GM12878 (cell line): ENCODE measurements at regions not wholly inside any gene's neighbourhood (a gene's known extent, or its start where the extent isn't known, plus 50 kb on each side); places are given as distances from the start of the nearest gene placed in this dataset.

Source experiments
- ATAC-seq: fragments of 200-7000 bp; cut with Tn5 transposase; 3 replicates; pipeline ENCODE4 v1.9.1; 2020; ENCODE audit warnings: mild to moderate bottlenecking, moderate library complexity
- BruUV-seq: library from RNA; stranded (reverse); fragments of 400-500 nt; replicated peaks from 2 replicates; lab custom pipeline; 2021; lab: Mats Ljungman, UMichigan
- CTCF ChIA-PET: fragments of 300-600 bp; sonication (Branson Sonifier 250); formaldehyde crosslinking; extraction: SDS; loops from one replicate; lab custom pipeline; 2021; ENCODE audit warnings: inconsistent platforms; lab: Yijun Ruan, JAX
- POLR2A ChIA-PET: fragments of 350-600 bp; formaldehyde crosslinking; extraction: SDS; loops from one replicate; lab custom pipeline; 2021; ENCODE audit warnings: inconsistent platforms; lab: Charles Lee
- RAD21 ChIA-PET: fragments of 300-600 bp; sonication (Branson Sonifier 250); formaldehyde crosslinking; loops from one replicate; lab custom pipeline; 2023; ENCODE audit warnings: antibody characterized with exemption; ENCODE audit not compliant: unreplicated experiment; lab: Charles Lee
- SMC1A ChIA-PET: fragments of 300-600 bp; sonication (Branson Sonifier 250); formaldehyde crosslinking; loops from one replicate; lab custom pipeline; 2023; ENCODE audit not compliant: unreplicated experiment, uncharacterized antibody; lab: Charles Lee
- DNase-seq: peaks from one replicate; pipeline ENCODE4 v3.0.0-alpha.2; 2011; ENCODE audit warnings: low read depth, low spot score
- FAIRE-seq: peaks from 3 replicates; lab custom pipeline; 2011; peaks lifted over from hg19 to GRCh38; lab: Jason Lieb, UNC
- H2AFZ ChIP-seq: 2 replicates; pipeline ENCODE4 v1.6.0; 2011; ENCODE audit warnings: low read depth, low read length, control low read depth; ENCODE audit not compliant: control insufficient read depth
- H3K27ac ChIP-seq: 2 replicates; pipeline ENCODE4 v1.5.1; 2011; ENCODE audit warnings: control low read depth; ENCODE audit not compliant: control insufficient read depth, insufficient read depth
- H3K27me3 ChIP-seq, 2 experiments: replicated peaks in 1 of 2; 2 replicates each; pipeline versions ENCODE4 v1.6.0 to v1.6.1; 2011; ENCODE audit warnings: low read length in 1 of 2; ENCODE audit not compliant: control insufficient read depth in 2 of 2, insufficient read depth in 2 of 2
- H3K36me3 ChIP-seq, 2 experiments: 2 replicates each; pipeline ENCODE4 v1.5.1; 2011; ENCODE audit warnings: low read length in 1 of 2; ENCODE audit not compliant: control insufficient read depth in 2 of 2, insufficient read depth in 2 of 2
- H3K4me1 ChIP-seq: 2 replicates; pipeline ENCODE4 v1.6.1; 2011; ENCODE audit warnings: mild to moderate bottlenecking, low read length, moderate library complexity, mixed read lengths; ENCODE audit not compliant: control insufficient read depth, insufficient read depth
- H3K4me2 ChIP-seq: 2 replicates; pipeline ENCODE4 v1.6.0; 2011; ENCODE audit warnings: control low read depth; ENCODE audit not compliant: control insufficient read depth, insufficient read depth
- H3K4me3 ChIP-seq: fragments of 200-600 bp; sonication (generic); 2 replicates; pipeline ENCODE4 v1.5.1; 2016
- H3K79me2 ChIP-seq: 2 replicates; pipeline ENCODE4 v1.6.0; 2011; ENCODE audit warnings: low read length; ENCODE audit not compliant: control insufficient read depth, insufficient read depth
- H3K9ac ChIP-seq: 2 replicates; pipeline ENCODE4 v1.8.0; 2011; ENCODE audit warnings: low read length, control low read depth, mixed read lengths; ENCODE audit not compliant: control insufficient read depth, insufficient read depth
- H3K9me3 ChIP-seq: replicated peaks from 3 replicates; pipeline ENCODE4 v1.5.1; 2011; ENCODE audit warnings: mild to moderate bottlenecking, low read length; ENCODE audit not compliant: control insufficient read depth, insufficient read depth
- H4K20me1 ChIP-seq: 2 replicates; pipeline ENCODE4 v1.6.0; 2011; ENCODE audit not compliant: control insufficient read depth, insufficient read depth
- E2F8 ChIP-seq: fragments of 450-650 bp; IDR thresholded peaks from 2 replicates; pipeline ENCODE4 v1.6.1; 2018; ENCODE audit warnings: mild to moderate bottlenecking, low read depth, moderate library complexity; ENCODE audit not compliant: partially characterized antibody
- ETV6 ChIP-seq, 2 experiments: fragments of 450-650 bp in 1 of 2; IDR thresholded peaks in 1 of 2; conservative IDR thresholded peaks in 1 of 2; 2 replicates each; pipeline ENCODE4 v1.6.1; 2014; ENCODE audit warnings: antibody characterized with exemption in 1 of 2, borderline replicate concordance in 1 of 2, low read depth in 1 of 2, mild to moderate bottlenecking in 1 of 2, moderate library complexity in 1 of 2
- FOS ChIP-seq: IDR thresholded peaks from 3 replicates; pipeline ENCODE4 v1.6.1; 2011; ENCODE audit warnings: borderline replicate concordance; ENCODE audit not compliant: insufficient read length; ENCODE audit errors: extremely low read depth
- MAX ChIP-seq: IDR thresholded peaks from 2 replicates; pipeline ENCODE4 v1.6.1; 2012; ENCODE audit warnings: low read depth, low read length, improper control_type of control experiment
- MEF2A ChIP-seq: IDR thresholded peaks from 2 replicates; pipeline ENCODE4 v1.6.1; 2011; ENCODE audit warnings: low read depth, mild to moderate bottlenecking, low read length, moderate library complexity; ENCODE audit not compliant: insufficient read depth
- MTA2 ChIP-seq: fragments of 450-650 bp; IDR thresholded peaks from 2 replicates; pipeline ENCODE4 v1.6.1; 2016; ENCODE audit warnings: low read depth, mild to moderate bottlenecking, moderate library complexity
- MYC ChIP-seq: IDR thresholded peaks from 2 replicates; pipeline ENCODE4 v1.6.1; 2011; ENCODE audit warnings: mild to moderate bottlenecking, low read length, moderate library complexity, inconsistent platforms; ENCODE audit not compliant: insufficient read depth, insufficient replicate concordance, insufficient read length, severe bottlenecking
- NFYA ChIP-seq: IDR thresholded peaks from 2 replicates; pipeline ENCODE4 v1.6.1; 2011; ENCODE audit warnings: low read depth, mild to moderate bottlenecking, low read length, improper control_type of control experiment, borderline replicate concordance
- NR2C1 ChIP-seq: fragments of 450-650 bp; IDR thresholded peaks from 2 replicates; pipeline ENCODE4 v1.6.1; 2017; ENCODE audit warnings: antibody characterized with exemption, mild to moderate bottlenecking, moderate library complexity
- NRF1 ChIP-seq: conservative IDR thresholded peaks from 2 replicates; pipeline ENCODE4 v1.6.1; 2011; ENCODE audit warnings: mild to moderate bottlenecking, low read depth, low read length, improper control_type of control experiment
- RAD21 ChIP-seq: IDR thresholded peaks from 2 replicates; pipeline ENCODE4 v1.6.1; 2011; ENCODE audit warnings: mild to moderate bottlenecking, low read depth, low read length, moderate library complexity; ENCODE audit not compliant: insufficient read depth
- SPI1 ChIP-seq: IDR thresholded peaks from 2 replicates; pipeline ENCODE4 v1.6.1; 2011; ENCODE audit warnings: low read depth, mild to moderate bottlenecking, low read length, moderate library complexity, borderline replicate concordance; ENCODE audit not compliant: insufficient read depth
- ZNF24 ChIP-seq: fragments of 450-650 bp; IDR thresholded peaks from 2 replicates; pipeline ENCODE4 v1.6.1; 2017; ENCODE audit warnings: antibody characterized with exemption, mild to moderate bottlenecking
- WGBS: methylation state at CpG from one replicate; pipeline ENCODE4 v1.1.6; 2016; ENCODE audit warnings: low lambda C conversion rate; ENCODE audit not compliant: insufficient replicate concordance, insufficient coverage; ENCODE audit errors: missing lambda C conversion rate; 5-methylcytosine and 5-hydroxymethylcytosine counted together
- in situ Hi-C: fragments of 300-500 bp; cut with MboI; formaldehyde crosslinking; loops from 9 replicates; pipeline ENCODE4 v1.14.3; 2018; ENCODE audit warnings: mixed read lengths
- intact Hi-C: fragments of 100-400 bp; cut with micrococcal nuclease; formaldehyde crosslinking; loops from one replicate; pipeline ENCODE4 v1.14.2; 2022; ENCODE audit not compliant: unreplicated experiment

- Histone ChIP-seq H3K9me3 (no peaks in the 10 kb centered on the region), H3K36me3 (no peaks in the 10 kb centered on the region), H4K20me1 (no peaks in the 10 kb centered on the region), H3K4me3 (no peak overlapping the region), H2AFZ (no peak overlapping the region), H3K4me2 (no peak overlapping the region), H3K79me2 (no peaks in the 10 kb centered on the region), H3K27me3 (no peaks in the 10 kb centered on the region), H3K9ac (no peak overlapping the region), H3K4me1 (peaks cover 7% of the 10 kb centered on the region; the same call in 1 of the 2 replicates), H3K27ac (no peak overlapping the region)
- no peak for TF ChIP-seq NFYA
- TF ChIP-seq NRF1 = no peak
- TF ChIP-seq SPI1 = no peak
- no peak for TF ChIP-seq MAX
- TF ChIP-seq MEF2A = no peak
- no peak for TF ChIP-seq ZNF24
- TF ChIP-seq MYC = no peak
- TF ChIP-seq FOS = no peak
- no peak for TF ChIP-seq RAD21
- no peak for TF ChIP-seq NR2C1
- no peak for TF ChIP-seq E2F8
- no peak for TF ChIP-seq MTA2
- no peak for TF ChIP-seq ETV6 (conservative IDR thresholded peaks at IDR 0.05 in 1 of 2, IDR thresholded peaks at IDR 0.05 in 1 of 2; ENCODE audit: borderline replicate concordance in 1 of 2, low read depth in 1 of 2)
- CTCF ChIA-PET = interaction anchor here (0.6 to 3.2 kb wide), 31 partner anchors 8 to 1357 kb away, joined by 3 to 36 read pairs (median 4); partner anchors contain the start of gene ATP11B
- in situ Hi-C loops (no loop called here), intact Hi-C loops (loop anchor here (1.0 to 10.0 kb wide), 7 partner anchors 66 to 1357 kb away; no protein-coding TSS in a partner anchor)
- DNase-seq = no peak
- SMC1A ChIA-PET = interaction anchor here (0.6 to 2.3 kb wide), 14 partner anchors 8 to 1357 kb away, joined by 3 to 8 read pairs (median 4); no protein-coding TSS in a partner anchor
- RAD21 ChIA-PET = interaction anchor here (0.7 to 2.1 kb wide), 10 partner anchors 12 to 977 kb away, joined by 3 to 6 read pairs (median 4); no protein-coding TSS in a partner anchor
- FAIRE-seq = no peak
- ATAC-seq = peak; percentile 6; the same call in 2 of the 3 replicates
- POLR2A ChIA-PET = interaction anchor here (0.6 kb wide), 2 partner anchors 197 to 426 kb away, joined by 4 to 9 read pairs; no protein-coding TSS in a partner anchor
- 0% methylated on average over 1 of the region's 1 CpG for WGBS
- BruUV-seq = no TSS peak
Observed at GRCh38 chr3:182683858-182684257, 109.4 kb upstream of the ATP11B start.
